Tibial artery (tissue), 4 donors: ENCODE measurements at regions not wholly inside any gene's neighbourhood (a gene's known extent, or its start where the extent isn't known, plus 50 kb on each side); places are given as distances from the start of the nearest gene placed in this dataset.

ENCODE experiments used
- DNase-seq, 2 donors: peaks; one replicate each; pipeline ENCODE4 v3.0.0-alpha.2; 2019
- H3K27ac ChIP-seq, 2 donors: fragments of 200-600 bp; sonication (generic) in 1 of 2; 1 replicate in 1 of 2; 2 replicates in 1 of 2; pipeline ENCODE4 v1.5.1; 2018 to 2019; ENCODE audit warnings: mild to moderate bottlenecking in 1 of 2
- H3K27me3 ChIP-seq, 2 donors: fragments of 200-600 bp; sonication (generic) in 1 of 2; one replicate each; pipeline versions ENCODE4 v1.5.1 to v1.6.0; 2016 to 2019
- H3K36me3 ChIP-seq, 3 donors: fragments of 200-600 bp; sonication (generic) in 2 of 3; one replicate each; pipeline ENCODE4 v1.5.1; 2016 to 2019; ENCODE audit warnings: mild to moderate bottlenecking in 2 of 3
- H3K4me1 ChIP-seq, 4 donors: fragments of 200-600 bp; sonication (generic) in 2 of 4; 1 replicate in 3 of 4; 2 replicates in 1 of 4; pipeline ENCODE4 v1.5.1; 2016 to 2019
- H3K4me3 ChIP-seq, 2 donors: fragments of 200-600 bp; sonication (generic) in 1 of 2; 1 replicate in 1 of 2; 2 replicates in 1 of 2; pipeline ENCODE4 v1.5.1; 2018 to 2019; ENCODE audit warnings: mild to moderate bottlenecking in 2 of 2
- H3K9me3 ChIP-seq, 3 donors: fragments of 200-600 bp; sonication (generic) in 1 of 3; one replicate each; pipeline ENCODE4 v1.5.1; 2016 to 2019
- intact Hi-C: fragments of 100-400 bp; cut with DNase I; formaldehyde crosslinking; loops from one replicate; pipeline ENCODE4 v1.15.0; 2023; ENCODE audit warnings: low total_unique reads
- TF ChIP-seq, protein P1 (sequence below), 2 experiments: fragments of 200-600 bp in 1 of 2; fragments of 450-650 bp in 1 of 2; IDR thresholded peaks; one replicate each; pipeline ENCODE4 v1.5.1; 2017 to 2019; ENCODE audit warnings: antibody characterized with exemption in 2 of 2, mild to moderate bottlenecking in 1 of 2, moderate library complexity in 1 of 2

DNA sequence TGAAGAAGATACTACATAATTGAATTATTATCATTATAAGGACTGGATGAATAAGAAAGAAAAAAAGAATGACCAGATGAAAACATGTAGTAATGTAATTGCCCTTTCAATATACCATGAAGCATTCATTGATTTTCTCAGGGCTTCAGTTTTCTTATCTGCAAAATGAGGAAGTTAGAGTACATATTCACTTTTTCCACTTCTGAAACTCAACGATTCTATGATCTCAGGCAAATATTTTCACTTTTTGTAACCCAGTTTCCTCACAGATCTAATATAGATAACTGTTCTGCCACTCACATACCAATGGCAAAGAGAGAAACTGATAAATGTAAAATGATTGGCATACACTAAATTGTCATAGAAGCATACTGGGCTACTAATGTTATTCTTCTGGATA lies 856.6 kb upstream of the KLHL1 start:
- H3K4me3 ChIP-seq, result no peak overlapping the region

DNA sequence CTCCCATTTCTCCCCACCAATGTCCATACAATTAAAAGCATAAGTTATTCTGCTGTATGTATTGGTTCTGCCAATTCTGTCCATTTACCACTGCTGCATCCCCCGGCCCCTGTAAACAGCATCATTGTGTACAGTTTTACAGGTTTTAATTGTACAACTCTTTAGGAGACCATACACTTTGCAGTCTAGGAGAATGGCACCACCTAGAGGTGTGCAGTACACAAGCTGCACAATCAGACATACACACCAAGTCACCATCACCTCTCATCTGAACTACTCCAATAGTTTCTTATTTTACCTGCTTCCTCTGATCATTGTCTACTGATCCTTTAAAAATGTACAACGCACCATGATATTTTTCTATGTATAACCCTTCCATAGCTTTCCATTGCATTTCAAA lies 855.9 kb upstream of the KLHL1 start:
- TF ChIP-seq, protein P1, sequence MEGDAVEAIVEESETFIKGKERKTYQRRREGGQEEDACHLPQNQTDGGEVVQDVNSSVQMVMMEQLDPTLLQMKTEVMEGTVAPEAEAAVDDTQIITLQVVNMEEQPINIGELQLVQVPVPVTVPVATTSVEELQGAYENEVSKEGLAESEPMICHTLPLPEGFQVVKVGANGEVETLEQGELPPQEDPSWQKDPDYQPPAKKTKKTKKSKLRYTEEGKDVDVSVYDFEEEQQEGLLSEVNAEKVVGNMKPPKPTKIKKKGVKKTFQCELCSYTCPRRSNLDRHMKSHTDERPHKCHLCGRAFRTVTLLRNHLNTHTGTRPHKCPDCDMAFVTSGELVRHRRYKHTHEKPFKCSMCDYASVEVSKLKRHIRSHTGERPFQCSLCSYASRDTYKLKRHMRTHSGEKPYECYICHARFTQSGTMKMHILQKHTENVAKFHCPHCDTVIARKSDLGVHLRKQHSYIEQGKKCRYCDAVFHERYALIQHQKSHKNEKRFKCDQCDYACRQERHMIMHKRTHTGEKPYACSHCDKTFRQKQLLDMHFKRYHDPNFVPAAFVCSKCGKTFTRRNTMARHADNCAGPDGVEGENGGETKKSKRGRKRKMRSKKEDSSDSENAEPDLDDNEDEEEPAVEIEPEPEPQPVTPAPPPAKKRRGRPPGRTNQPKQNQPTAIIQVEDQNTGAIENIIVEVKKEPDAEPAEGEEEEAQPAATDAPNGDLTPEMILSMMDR (IDR thresholded peaks at IDR 0.05), result no peak
- H3K4me3 ChIP-seq, result no peak overlapping the region
- no peaks in the 10 kb centered on the region for H3K4me1 ChIP-seq
- no peaks in the 10 kb centered on the region for H3K36me3 ChIP-seq
- intact Hi-C loops, result no loop called here
- no peak for DNase-seq
- H3K9me3 ChIP-seq, result no peaks in the 10 kb centered on the region
- no peak overlapping the region for H3K27ac ChIP-seq
- H3K27me3 ChIP-seq, result no peaks in the 10 kb centered on the region

More for the DNA sequence above, 856.6 kb upstream of the KLHL1 start:
- intact Hi-C loops, result no loop called here
- Histone ChIP-seq H3K27me3 (no peaks in the 10 kb centered on the region), H3K27ac (no peak overlapping the region), H3K36me3 (no peaks in the 10 kb centered on the region), H3K4me1 (no peaks in the 10 kb centered on the region), H3K9me3 (no peaks in the 10 kb centered on the region)
- no peak for DNase-seq
- TF ChIP-seq, protein P1 (IDR thresholded peaks at IDR 0.05), result no peak

DNA sequence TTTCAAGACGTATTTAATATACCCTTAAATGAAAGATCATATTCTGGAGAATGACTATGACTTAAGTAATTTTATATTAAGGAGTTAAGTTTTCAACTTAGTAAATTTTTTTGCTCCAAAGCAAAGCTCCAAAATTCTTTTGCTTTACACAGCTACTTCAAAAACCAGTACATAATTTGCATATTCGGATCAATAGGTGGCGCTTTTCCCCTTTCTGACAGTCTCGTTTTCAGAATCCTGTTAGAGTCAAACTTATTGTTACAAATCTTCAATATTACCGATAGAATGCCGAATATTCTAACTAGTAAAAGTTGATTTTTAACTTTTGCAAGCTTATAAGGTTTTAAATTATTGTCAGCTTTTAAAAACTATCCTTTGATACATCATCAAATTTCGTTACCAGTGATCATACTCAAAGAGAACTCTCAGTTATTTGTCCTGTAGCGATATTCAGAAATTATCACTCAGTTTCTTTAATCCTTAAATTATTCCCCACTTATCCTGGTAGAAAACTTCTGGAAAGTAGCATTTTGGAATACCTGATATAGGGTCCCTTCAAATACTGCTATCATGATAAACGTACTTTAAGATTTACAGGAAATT lies 852.7 kb upstream of the KLHL1 start:
- TF ChIP-seq, protein P1 (IDR thresholded peaks at IDR 0.05), result peak in 1 of 2 experiments; percentile 23
- Histone ChIP-seq H3K4me1 (no peaks in the 10 kb centered on the region), H3K27me3 (no peaks in the 10 kb centered on the region), H3K9me3 (no peaks in the 10 kb centered on the region), H3K36me3 (no peaks in the 10 kb centered on the region), H3K27ac (no peak overlapping the region), H3K4me3 (no peak overlapping the region)
- DNase-seq, result no peak
- intact Hi-C loops, result no loop called here

DNA sequence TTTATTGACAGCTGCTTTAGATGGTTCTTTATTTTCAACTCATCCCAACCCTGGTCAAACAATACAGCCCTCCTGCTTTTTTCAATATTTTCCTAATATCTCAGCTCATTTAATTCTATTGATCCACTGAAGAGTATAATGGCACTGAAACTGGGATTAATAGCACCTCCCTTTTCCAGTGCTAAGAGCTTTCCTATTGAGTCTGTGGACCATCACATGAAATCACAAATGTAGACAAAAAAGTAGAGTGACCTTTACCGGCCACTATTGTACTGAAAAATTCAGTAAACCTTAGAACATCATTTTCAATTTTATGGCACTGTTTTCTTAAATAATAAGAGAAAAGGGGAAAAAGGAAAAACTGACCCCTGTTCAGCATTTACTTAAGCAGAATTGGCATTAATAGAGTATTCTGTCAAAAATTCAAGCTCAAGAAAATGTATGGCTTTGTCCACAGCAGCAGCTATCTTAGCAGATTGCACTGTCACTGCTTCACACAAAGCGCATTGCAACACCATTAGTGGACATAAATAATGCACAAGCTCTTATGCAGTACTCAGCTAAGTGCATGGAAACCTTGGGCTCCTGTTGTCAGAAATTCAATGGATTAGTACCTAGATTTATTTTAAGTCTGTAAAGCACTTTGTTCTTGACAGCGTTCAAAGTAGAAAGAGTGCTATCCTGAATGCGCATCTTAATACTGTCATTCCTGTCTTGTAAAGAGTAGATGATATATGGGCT lies 851.0 kb upstream of the KLHL1 start:
- no peak for DNase-seq
- no peaks in the 10 kb centered on the region for H3K36me3 ChIP-seq
- no peaks in the 10 kb centered on the region for H3K27me3 ChIP-seq
- TF ChIP-seq, protein P1 (IDR thresholded peaks at IDR 0.05), result no peak
- no peaks in the 10 kb centered on the region for H3K9me3 ChIP-seq
- no peaks in the 10 kb centered on the region for H3K4me1 ChIP-seq
- H3K4me3 ChIP-seq, result no peak overlapping the region
- no peak overlapping the region for H3K27ac ChIP-seq
- intact Hi-C loops, result loop anchor here (5.0 kb wide), 1 partner anchor 938 kb away; no protein-coding TSS in a partner anchor

DNA sequence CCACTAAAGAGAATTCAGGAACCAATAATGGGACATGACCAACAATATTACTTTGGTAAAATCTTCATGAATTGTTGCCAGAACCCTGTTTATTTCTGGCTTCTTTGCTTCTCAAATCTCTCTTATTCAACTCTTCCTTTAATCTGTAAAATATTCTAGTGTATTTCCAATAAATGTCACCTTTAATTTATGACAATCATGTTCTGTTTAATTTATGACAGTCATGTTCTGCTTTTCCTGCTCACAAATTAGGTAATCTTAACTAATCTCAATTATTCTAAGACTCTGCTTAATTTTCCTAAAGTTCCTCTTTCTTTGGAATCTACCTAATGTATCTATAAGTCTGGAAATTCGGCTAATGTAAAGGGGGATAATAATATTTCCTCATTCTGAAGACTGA lies 847.6 kb upstream of the KLHL1 start:
- Histone ChIP-seq H3K9me3 (no peaks in the 10 kb centered on the region), H3K4me3 (no peak overlapping the region), H3K36me3 (no peaks in the 10 kb centered on the region), H3K27me3 (no peaks in the 10 kb centered on the region), H3K4me1 (no peaks in the 10 kb centered on the region), H3K27ac (no peak overlapping the region)
- no peak for DNase-seq
- intact Hi-C loops, result loop anchor here (5.0 kb wide), 1 partner anchor 941 kb away; no protein-coding TSS in a partner anchor
- TF ChIP-seq, protein P1 (IDR thresholded peaks at IDR 0.05), result no peak
